Spleen (tissue), 7 donors: ENCODE measurements at regions not wholly inside any gene's neighbourhood (a gene's known extent, or its start where the extent isn't known, plus 50 kb on each side); places are given as distances from the start of the nearest gene placed in this dataset.

ENCODE experiments used
- CTCF ChIP-seq, 11 experiments: fragments of 200-600 bp in 7 of 11; fragments of 450-650 bp in 4 of 11; sonication (generic) in 4 of 11; IDR thresholded peaks in 8 of 11; conservative IDR thresholded peaks in 3 of 11; 1 replicate in 7 of 11; 2 replicates in 4 of 11; pipeline versions ENCODE4 v1.4.0 to v1.8.0; 2016 to 2021; ENCODE audit warnings: antibody characterized with exemption in 11 of 11, inconsistent platforms in 4 of 11, mild to moderate bottlenecking in 1 of 11
- POLR2AphosphoS5 ChIP-seq, 3 donors: sonication (generic); formaldehyde crosslinking; IDR thresholded peaks; one replicate each; pipeline ENCODE4 v1.5.1; 2017; ENCODE audit warnings: antibody characterized with exemption in 3 of 3
- donor health status: DM: no; HTN: no; CAD: no; lungs with moderate emphysema.
- donor health status: DM: no; HTN: no; CAD: no.
- donor health status: DM: no; HTN: no; CAD: no.

DNA sequence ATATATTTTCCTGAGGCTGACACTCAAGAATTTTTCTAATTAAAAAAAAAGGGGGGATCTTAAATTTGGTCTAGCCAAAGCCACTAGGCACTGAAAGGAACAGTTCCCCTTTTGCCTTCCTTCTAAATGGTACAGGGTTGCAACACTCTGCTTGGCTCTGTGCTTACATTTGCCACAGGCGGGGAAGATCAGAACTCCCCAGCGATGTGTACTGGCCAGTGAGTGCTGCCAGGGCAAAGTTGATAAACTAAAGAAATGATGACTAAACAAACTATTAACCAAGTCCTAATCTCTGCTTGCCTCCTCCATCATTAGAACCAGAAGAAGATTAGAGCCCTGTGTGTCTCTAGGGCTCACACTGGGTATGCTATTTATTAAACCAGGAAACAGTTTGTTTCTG, 75.3 kb upstream of the SCEL start:
- TF ChIP-seq POLR2AphosphoS5 (IDR thresholded peaks at IDR 0.05) (peak in 1 of 3 donors; percentile 33), CTCF (IDR thresholded peaks at IDR 0.05 in 8 of 11, conservative IDR thresholded peaks at IDR 0.05 in 3 of 11) (no peak)
